GM21737 (cell line): ENCODE measurements at regions not wholly inside any gene's neighbourhood (a gene's known extent, or its start where the extent isn't known, plus 50 kb on each side); places are given as distances from the start of the nearest gene placed in this dataset.

Source experiments
- ATAC-seq: cut with Tn5 transposase; IDR thresholded peaks from one replicate; pipeline ENCODE4 v1.9.1; 2021; ENCODE audit warnings: mild to moderate bottlenecking, moderate library complexity; ENCODE audit not compliant: unreplicated experiment

- ATAC-seq, result no peak
Measured at GRCh38 chr20:40591119-40591518, 97.9 kb downstream of the MAFB start.

- ATAC-seq, result no peak
Measured at GRCh38 chr20:40589581-40589980, 99.5 kb downstream of the MAFB start.

GRCh38 chr20:40588891-40589290 lies 100.1 kb downstream of the MAFB start:
- no peak for ATAC-seq

GRCh38 chr20:40587038-40587437 lies 102.0 kb downstream of the MAFB start:
- no peak for ATAC-seq

- ATAC-seq, result no peak
Measured at GRCh38 chr20:40584130-40584809, 104.8 kb downstream of the MAFB start.

- ATAC-seq, result no peak
Measured at GRCh38 chr20:40583636-40584035, 105.4 kb downstream of the MAFB start.

- ATAC-seq, result no peak
Measured at GRCh38 chr20:40583205-40583604, 105.8 kb downstream of the MAFB start.

- no peak for ATAC-seq
Measured at GRCh38 chr20:40582531-40582930, 106.5 kb downstream of the MAFB start.

GRCh38 chr20:40579701-40580100 lies 109.3 kb downstream of the MAFB start:
- ATAC-seq, result no peak

- no peak for ATAC-seq
Measured at GRCh38 chr20:40578961-40579360, 110.1 kb downstream of the MAFB start.

- no peak for ATAC-seq
Measured at GRCh38 chr20:40575851-40576250, 113.2 kb downstream of the MAFB start.

- no peak for ATAC-seq
Measured at GRCh38 chr20:40572251-40572650, 116.8 kb downstream of the MAFB start.

GRCh38 chr20:40571639-40572038 lies 117.4 kb downstream of the MAFB start:
- no peak for ATAC-seq

GRCh38 chr20:40568200-40568599 lies 120.8 kb downstream of the MAFB start:
- ATAC-seq, result no peak

GRCh38 chr20:40565682-40566040 lies 123.4 kb downstream of the MAFB start:
- ATAC-seq, result no peak

GRCh38 chr20:40565001-40565681 lies 123.9 kb downstream of the MAFB start:
- no peak for ATAC-seq

- no peak for ATAC-seq
Measured at GRCh38 chr20:40563296-40563950, 125.6 kb downstream of the MAFB start.

GRCh38 chr20:40562031-40562430 lies 127.0 kb downstream of the MAFB start:
- no peak for ATAC-seq

- no peak for ATAC-seq
Measured at GRCh38 chr20:40561187-40561586, 127.8 kb downstream of the MAFB start.

GRCh38 chr20:40558212-40558611 lies 130.8 kb downstream of the MAFB start:
- ATAC-seq, result no peak

- no peak for ATAC-seq
Measured at GRCh38 chr20:40551125-40551530, 137.9 kb downstream of the MAFB start.

GRCh38 chr20:40547483-40548091 lies 141.4 kb downstream of the MAFB start:
- ATAC-seq, result no peak
